GM21786 (cell line): ENCODE measurements at regions not wholly inside any gene's neighbourhood (a gene's known extent, or its start where the extent isn't known, plus 50 kb on each side); places are given as distances from the start of the nearest gene placed in this dataset.

ENCODE experiments used
- ATAC-seq: cut with Tn5 transposase; IDR thresholded peaks from one replicate; pipeline ENCODE4 v1.9.1; 2021; ENCODE audit not compliant: unreplicated experiment

GRCh38 chr21:16608209-16608830, 878.5 kb downstream of the USP25 start:
- no peak for ATAC-seq

GRCh38 chr21:16619281-16619680, 889.5 kb downstream of the USP25 start:
- no peak for ATAC-seq

GRCh38 chr21:16620786-16621320, 891.1 kb downstream of the USP25 start:
- ATAC-seq = no peak

- no peak for ATAC-seq
These were observed 888.2 kb upstream of the CXADR start for GRCh38 chr21:16624479-16625118.

GRCh38 chr21:16625491-16625890, 887.4 kb upstream of the CXADR start:
- ATAC-seq = no peak

GRCh38 chr21:16633831-16634459, 878.9 kb upstream of the CXADR start:
- no peak for ATAC-seq

- no peak for ATAC-seq
These were observed 878.3 kb upstream of the CXADR start for GRCh38 chr21:16634515-16634914.

- ATAC-seq = no peak
These were observed 872.4 kb upstream of the CXADR start for GRCh38 chr21:16640297-16641027.

GRCh38 chr21:16642353-16642752, 870.5 kb upstream of the CXADR start:
- no peak for ATAC-seq

- ATAC-seq = no peak
These were observed 868.2 kb upstream of the CXADR start for GRCh38 chr21:16644685-16645084.

- ATAC-seq = no peak
These were observed 862.0 kb upstream of the CXADR start for GRCh38 chr21:16650714-16651366.

- no peak for ATAC-seq
These were observed 860.9 kb upstream of the CXADR start for GRCh38 chr21:16651956-16652355.

GRCh38 chr21:16663436-16663835, 849.4 kb upstream of the CXADR start:
- ATAC-seq = no peak

- ATAC-seq = no peak
These were observed 845.4 kb upstream of the CXADR start for GRCh38 chr21:16667395-16667794.

- no peak for ATAC-seq
These were observed 837.9 kb upstream of the CXADR start for GRCh38 chr21:16674949-16675348.

- no peak for ATAC-seq
These were observed 836.5 kb upstream of the CXADR start for GRCh38 chr21:16676391-16676790.

GRCh38 chr21:16678429-16679160, 834.2 kb upstream of the CXADR start:
- ATAC-seq = no peak

- ATAC-seq = no peak
These were observed 817.8 kb upstream of the CXADR start for GRCh38 chr21:16695074-16695473.

GRCh38 chr21:16707274-16707673, 805.6 kb upstream of the CXADR start:
- ATAC-seq = no peak

GRCh38 chr21:16708101-16708835, 804.6 kb upstream of the CXADR start:
- no peak for ATAC-seq
